ENCODE measurements at regions not wholly inside any gene's neighbourhood (a gene's known extent, or its start where the extent isn't known, plus 50 kb on each side); places are given as distances from the start of the nearest gene placed in this dataset.
"Not testable (repeated sequence)": the region's sequence is repeated elsewhere in the genome, so short reads cannot be mapped to it uniquely, and the experiment has no call there.

DNA sequence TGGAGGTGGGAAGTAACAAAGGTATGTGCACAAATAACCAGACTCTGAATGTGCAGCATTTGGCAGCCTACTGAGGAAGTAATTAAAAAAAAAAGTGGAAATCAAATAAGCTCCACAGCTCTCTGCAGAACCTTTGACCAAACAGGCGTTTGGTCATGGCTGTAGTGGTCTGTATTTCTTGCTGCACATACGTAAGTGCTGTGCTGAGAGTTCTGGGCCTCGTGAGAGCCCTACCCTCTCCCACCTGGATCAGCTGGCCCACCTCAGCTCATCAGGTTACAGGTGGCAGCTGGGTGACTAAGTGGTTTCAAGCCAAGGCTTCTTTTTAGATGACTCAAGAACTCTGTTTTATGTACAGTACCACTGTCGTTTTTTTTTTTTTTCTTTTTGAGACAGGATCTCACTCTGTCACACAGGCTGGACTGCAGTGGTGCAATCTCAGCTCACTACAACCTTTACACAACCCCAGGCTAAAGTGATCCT lies 178.2 kb upstream of the KLF6 start:
- no peak for DNase-seq

DNA sequence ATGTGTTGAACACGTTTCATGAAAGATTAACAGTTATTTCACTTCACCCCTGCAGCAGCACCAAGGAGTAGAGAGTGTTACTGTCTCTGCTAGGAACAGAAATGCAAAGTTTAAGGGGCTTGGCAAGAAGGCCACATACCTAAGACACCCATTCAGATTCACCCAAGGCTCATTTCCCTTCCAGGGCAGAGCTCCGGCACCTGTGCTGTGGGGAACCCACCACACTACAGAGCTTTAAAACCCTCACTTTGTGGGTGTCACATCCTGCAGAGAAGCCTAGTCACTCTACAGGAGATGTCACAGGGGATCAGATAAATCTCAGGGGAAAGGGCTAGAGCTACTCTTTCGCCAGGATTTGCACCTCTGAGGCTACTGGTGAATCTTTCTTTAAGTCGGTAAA lies 176.1 kb upstream of the KLF6 start:
- DNase-seq = no peak

DNA sequence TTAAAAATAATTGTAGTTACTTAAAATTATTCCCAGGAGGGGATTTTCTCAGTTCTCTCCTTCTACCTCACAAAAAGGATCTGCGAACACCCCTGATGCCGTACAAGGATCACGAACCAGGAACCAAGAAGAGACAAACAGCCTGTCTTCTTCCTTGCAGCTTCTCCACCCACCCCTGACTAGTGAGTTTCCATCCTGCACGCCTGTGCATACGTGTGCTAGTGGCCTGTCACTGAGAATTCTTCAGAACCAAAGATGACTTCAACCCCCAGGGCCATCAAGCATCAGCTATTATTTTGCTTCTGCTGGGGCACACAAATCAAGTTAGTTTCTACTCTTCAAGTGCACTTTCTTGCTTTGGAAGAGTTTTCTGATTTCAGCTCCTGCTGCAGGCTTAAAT lies 175.5 kb upstream of the KLF6 start:
- DNase-seq = no peak

DNA sequence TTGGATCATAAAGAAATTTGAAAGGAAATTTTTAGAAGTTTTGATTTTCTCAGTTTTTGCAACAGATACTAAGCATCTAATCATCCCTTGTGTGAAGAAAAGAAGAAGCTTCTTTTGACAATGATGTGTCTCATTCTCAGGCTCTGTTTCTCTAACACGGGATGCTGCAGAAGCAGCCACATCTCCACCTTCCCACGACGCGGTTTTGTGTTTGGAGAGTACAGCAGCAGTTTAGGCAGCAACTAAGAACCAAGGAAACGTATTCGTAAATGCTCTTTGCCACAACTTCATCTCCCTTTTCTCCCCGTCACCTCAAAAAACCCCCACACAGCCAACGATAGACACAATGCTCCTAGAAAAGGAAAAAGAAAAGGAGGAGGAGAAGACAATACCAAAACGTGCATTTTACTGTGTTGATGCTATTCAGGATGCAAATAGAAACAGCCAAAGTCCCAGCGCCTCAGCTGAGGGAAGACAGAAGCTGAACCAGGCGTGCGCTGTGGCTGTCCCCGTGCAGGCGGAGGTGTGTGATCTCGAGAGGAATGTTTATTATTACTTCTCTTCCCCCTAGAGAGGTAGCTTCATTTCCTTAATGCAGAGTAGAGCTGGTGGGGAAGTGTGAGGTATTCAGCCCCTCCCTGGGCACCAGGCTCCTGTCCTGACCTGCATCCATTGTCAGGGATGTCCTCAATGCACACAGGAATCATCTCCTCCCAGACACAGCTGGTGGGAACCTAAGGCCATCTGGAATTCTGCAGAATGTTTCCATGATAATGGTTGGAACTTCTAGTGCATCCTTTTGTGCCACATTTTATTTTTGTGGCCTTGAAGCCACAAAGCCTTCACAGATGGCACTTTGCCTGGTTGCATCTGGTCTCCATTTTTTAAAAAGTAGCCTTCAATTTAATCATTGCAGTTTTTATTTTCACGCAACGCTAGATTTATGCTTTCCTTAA lies 174.6 kb upstream of the KLF6 start:
- no peak for DNase-seq

DNA sequence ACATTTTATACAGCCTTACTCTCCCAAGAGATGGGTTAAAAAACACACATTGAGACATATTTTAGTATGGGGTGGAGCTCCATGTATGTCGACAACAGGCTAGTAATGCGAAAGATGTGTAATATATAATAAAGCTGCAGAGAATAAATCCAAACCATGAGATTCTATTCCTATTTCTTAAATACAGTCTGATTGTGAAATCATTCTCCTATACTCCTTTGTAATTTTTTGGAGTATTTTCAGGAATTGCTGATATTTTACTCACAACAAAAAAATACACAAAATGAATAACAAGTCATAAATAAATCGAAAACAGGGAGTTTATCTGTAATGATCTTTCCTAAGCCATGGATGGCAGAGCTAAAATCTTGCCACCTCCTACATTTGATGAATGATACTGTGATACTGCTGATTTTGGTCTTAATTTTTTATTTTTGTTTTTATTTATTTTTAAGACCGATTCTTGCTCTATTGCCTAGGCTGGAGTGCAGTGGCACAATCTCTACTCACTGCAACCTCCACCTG lies 173.5 kb upstream of the KLF6 start:
- no peak for DNase-seq

DNA sequence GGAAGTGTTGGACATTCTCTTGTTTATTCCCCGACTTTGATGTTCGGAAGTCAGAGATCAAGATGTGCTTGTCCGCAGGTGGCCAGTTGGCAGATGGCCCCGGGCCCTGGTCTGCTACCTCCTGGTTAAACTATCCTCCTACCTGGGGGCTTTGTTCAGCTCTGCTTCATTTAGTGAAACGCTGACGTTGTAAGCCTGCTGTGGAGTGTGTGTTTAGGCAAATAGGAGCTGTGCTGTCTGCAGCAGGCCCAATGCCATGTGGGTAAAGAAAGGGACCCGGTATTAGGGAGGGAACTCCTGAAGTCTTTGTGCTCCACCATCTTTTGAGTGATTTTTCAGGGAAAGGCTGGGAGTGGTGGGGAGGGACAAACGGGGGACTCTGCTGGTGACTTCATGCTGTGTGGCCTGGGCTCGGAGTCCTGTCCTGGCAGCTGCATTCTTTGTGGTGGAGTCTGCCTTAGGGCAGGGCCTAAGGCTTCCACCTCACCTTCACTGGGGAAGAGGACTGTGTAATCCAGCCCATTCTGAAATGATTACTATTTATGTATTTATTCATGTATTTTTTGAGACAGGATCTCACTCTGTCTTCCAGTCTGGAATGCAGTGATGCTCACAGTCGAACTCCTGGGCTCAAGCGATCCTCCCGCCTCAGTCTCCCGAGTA lies 171.1 kb upstream of the KLF6 start:
- DNase-seq = no peak

DNA sequence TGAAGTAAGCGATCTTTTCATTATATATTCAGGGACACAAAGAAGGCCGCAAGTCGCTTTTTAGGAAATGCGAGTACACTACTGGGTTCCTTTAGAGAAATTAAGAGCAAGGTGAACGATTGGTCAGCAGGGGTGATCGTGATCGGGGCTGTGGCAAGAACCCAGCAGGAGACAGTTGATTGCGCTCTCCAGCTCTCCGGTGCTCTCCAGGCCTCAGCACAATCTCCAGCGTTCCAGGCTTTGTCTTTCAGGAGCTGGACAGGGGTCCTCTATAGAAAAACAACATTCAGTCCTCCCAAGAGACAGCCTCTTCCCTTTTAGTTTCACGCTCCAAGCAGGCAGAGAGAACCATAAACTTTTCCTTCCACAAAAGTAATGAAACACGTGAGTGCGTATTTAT lies 170.5 kb upstream of the KLF6 start:
- DNase-seq = no peak

DNA sequence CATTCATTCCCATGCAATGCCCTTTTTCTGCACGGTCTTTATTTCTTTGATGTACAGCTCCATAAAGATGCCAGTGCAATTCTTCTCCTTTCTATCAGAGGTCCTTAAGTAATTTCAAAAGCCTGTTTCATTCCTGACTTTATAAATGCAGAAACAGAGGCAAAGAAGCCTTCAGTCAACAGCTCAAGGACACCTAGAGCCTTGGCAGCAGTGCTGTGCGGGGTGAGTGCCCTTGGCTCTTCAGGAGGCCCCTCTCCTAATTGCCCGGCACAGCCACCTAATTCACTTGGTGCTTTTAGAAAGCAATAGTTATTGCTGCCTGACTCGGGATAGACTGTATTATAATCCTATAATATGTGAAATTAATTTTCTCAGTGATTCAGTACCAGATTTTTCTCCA lies 169.6 kb upstream of the KLF6 start:
- no peak for DNase-seq

DNA sequence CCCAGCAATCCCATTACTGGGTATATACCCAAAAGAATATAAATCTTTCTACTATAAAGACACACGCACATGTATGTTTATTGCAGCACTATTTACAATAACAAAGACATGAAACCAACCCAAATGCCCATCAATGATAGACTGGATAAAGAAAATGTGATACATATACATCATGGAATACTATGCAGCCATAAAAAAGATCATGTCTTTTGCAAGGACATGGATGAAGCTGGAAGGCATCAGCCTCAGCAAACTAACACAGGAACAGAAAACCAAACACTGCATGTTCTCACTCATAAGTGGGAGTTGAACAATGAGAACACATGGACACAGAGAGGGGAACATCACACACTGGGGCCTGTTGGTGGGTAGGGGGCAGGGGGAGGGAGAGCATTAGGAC lies 169.0 kb upstream of the KLF6 start:
- not testable (repeated sequence) for DNase-seq

DNA sequence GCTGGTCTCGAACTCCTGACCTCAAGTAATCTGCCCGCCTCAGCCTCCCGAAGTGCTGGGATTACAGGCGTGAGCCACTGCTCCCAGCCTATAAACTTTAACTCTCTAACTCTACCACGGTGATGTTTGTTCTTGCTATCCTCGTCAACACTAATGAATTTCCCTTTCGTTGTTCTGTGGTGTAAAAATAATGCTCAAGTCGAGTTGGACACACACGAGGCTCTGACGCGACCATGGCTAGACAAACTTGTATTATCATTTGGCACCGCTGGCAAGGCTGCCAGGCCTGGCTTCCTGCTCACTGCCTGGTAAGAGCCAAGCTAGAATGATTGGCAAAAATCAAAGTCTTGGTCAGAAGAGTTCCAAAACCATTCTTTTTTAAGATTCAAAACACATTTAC lies 167.0 kb upstream of the KLF6 start:
- DNase-seq = no peak

DNA sequence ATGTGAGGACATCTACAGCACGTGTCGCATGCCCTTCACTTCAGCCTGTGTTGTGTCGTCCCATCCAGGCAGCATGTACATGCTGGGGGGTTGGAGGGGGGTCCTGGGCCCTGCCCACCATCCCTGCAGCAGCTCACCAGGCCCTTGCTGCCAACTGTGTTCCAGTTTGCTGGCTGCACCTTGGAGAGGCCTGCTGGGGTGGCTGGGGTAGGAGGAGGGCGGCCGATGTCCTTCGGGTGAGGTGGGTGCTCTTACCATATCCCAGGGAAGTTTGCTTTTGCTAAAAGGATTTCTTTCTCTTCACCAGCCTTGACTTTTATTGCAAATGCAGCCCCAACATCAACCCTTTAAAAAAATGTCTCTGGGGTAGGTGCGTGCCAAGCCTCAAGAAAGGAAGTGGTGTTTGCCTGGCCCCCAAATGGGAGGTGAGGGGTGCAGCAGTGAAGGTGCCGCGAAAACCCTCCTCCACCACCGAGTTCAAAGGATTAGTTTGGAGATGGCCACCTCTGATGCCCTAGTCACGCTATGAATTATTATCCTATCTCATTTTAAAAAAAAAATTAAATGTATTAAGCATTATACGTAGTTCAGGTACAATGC lies 165.8 kb upstream of the KLF6 start:
- DNase-seq = no peak

DNA sequence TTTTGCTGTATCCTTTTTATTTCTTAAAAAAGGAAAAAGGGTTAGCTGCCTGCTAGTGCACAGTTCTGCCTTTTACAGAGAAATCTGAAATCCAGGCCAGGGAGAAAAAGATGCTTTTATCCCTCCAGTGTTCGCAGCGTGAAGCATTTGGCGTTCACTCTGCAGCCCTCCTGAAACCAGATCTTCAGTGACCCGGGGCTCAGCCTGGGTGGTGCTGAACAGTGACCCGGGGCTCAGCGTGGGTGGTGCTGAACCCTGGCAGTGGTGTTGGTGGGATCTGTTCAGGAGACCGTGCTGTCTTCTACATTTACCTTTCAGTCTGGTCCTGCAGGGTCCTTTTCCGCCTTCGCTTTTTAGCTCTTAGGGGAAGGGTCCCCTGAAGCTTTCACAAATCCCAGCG lies 164.7 kb upstream of the KLF6 start:
- no peak for DNase-seq

DNA sequence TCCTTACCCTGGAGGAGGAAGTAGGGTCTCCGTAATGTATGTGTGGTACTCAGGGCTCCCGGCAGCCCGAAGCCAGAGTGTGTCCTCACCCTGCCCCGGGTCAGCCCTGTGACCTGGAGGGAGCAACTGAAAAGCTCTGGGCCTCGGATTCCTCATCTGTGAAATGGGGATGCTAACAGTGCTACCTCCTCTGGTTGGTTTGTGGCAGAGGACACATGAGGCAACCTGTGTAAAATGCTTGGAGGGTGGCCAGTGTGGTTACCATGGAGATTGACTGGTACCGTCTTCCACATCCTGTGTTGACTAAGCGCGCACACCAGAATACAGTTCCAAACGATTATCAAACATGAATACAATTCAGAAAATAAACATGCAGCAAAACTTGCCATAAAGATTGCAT lies 163.8 kb upstream of the KLF6 start:
- no peak for DNase-seq

DNA sequence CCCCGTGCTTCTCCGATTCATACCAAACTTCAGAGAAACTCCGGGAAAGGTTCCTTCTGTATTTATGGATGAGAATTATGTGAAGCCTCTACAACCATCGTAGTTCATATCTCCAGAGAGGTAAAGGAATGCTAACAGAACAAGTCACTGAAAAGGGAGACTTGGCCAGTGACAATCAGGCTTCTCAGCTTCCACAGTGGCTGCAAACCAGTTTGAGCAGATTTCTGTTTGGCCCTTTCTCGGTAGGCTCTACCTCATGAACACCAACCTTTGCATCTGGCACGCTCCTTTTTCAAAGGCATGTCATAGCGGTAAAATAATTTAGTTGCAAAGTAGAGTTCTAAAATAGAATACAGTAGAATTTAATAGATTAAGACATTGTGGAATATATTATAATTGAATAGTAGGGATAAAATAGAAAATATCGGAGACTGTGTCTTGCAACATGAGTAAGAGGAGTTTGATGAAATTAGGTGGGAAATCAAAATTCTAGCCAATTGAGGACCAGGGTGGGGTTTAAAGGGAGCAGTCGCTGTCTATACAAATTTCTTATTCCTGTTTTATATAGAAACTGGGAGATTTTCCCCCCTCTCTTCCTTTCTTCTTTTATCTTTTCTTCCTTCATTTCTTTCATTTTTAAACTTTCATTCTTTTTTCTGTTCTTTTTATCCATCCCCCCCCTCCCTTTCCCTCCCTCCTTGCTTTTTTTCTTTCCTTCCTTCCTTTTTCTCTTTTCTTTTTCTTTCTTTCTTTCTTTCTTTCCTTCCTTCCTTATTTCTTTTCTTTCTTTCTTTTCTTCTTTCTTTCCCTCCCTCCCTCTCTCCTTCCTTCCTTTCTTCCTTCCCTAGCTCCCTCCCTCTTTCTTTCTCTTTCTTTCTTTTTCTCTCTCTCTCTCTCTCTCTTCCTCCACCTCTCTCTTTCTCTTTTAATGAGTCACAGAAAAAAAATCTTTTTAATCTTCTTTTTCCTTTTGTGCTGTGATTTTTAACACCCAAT lies 161.5 kb upstream of the KLF6 start:
- no peak for DNase-seq

DNA sequence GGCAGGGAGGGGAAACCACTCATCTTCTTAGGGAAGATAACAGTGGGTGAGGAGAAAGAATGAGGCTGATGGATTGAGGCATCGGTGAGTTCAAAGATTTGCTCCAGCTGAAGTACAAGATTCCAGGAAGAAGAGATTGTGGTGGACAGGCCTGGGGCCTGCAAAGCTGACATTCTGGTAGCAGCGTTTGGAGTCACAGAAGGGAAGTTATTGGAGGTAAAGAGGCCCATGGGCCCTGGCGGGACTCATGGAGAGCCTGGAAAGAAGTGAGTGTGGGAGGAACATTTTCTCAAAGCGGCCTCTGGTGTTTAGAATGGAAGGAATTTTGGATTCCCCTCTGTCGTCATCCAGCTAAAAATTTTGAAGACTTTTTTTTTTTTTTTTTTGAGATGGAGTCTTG lies 160.0 kb upstream of the KLF6 start:
- DNase-seq = no peak

DNA sequence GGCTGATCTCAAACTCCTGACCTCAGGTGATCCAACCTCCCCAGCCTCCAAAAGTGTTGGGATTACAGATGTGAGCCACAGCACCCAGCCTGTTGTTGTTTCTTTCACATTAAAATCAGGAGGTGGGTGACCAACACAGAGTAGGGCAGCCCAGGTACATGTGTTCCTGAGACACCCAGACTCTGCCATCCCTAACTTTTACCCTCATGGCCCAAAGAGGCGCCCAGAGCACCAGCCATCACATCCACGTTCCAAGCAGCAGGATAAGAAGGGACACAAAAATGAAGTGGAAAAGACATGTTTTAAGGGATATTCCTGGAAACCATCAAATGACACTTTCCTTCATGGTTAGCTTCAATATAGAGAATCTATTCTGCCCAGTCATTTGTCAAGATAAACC lies 159.6 kb upstream of the KLF6 start:
- no peak for DNase-seq

DNA sequence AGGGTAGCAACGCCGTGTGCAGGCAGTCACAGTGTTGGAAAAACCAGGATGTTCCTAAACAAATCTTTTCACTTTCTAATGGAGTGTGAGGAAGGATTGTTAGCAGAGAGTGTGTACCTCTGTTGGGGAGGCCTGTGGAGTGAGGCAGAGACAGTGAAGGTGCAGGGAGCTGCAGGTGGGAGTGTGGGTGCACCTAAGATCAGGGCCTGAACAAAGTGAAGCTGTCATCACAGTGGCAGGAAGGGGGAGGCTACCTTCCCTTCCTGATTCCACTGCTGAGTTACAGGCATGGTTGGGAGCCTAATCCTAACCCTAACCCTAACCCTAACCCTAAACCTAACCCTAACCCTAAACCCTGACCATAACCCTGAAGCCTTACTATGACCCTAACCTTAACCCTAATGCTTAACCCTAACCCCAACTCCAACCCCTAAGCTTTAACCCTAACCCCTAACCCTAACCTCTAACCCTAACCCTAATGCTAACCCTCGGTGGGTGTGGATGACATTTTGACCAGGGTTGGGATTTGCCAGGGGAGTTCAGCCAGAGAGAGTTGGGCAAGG lies 158.8 kb upstream of the KLF6 start:
- no peak for DNase-seq

DNA sequence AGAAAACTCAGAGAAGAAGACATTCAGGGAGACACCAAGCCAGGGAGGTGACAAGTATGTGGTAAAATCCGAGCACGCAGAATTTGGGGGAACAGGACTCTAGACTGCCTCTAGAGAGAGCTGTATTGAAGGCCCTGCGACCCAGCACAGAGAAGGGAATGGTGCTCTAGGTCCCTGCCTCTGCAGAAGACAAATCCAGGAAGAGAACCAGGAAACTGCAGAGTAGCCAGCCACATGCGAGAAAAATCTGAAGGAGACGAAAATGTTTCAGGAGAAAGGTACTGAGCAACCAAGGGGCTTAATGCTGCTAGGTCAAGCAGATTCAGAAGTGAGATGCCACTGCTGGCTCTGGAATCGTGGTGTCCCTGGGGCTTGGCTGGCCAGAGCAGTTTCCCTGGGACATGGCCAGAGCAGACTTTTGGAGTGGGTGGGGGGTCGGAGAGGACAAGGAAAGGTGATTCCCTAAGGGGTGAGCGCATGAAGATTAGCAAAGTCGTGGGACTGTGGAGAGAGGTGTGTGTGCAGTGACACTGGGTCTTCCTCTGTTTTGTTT lies 158.0 kb upstream of the KLF6 start:
- DNase-seq = no peak

DNA sequence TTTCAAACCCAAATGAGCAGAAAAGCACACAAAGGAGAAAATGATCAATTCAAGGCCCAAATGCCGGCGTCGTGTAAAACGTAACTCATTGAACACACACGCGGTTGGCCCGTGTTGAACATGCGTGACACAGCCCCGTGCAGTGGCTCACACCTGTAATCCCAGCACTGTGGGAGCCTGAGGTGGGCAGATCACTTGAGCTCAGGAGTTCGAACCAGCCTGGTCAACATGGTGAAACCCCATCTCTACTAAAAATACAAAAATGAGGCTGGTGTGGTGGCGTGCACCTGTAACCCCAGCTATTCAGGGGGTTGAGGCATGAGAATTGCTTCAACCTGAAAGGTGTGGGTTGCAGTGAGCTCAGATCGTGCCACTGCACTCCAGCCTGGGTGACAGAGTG lies 156.7 kb upstream of the KLF6 start:
- DNase-seq = no peak

DNA sequence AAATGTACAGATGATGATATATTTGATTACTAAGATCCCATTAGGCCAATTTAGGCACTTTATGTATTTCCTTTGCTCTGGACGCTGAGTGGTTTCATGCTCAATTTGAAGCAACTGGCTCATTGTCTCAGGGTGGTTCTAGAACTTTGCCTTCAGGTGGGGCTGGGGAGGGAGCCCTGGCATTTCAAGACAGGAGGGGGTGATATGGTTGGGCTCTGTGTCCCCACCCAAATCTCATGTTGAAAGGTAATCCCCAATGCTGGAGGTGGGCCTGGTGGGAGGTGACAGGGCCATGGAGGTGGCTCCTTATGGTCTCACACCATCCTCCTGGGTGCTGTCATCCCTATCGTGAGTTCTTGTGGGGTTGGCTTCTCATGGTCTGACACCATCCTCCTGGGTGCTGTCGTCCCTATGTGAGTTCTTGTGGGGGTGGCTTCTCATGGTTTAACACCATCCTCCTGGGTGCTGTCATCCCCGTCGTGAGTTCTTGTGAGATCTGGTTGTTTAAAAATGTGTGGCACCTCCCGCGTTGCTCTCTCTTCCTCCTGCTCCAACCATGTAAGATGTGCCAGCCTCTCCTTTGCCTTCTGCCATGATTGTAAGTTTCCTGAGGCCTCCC lies 151.5 kb upstream of the KLF6 start:
- DNase-seq = no peak

DNA sequence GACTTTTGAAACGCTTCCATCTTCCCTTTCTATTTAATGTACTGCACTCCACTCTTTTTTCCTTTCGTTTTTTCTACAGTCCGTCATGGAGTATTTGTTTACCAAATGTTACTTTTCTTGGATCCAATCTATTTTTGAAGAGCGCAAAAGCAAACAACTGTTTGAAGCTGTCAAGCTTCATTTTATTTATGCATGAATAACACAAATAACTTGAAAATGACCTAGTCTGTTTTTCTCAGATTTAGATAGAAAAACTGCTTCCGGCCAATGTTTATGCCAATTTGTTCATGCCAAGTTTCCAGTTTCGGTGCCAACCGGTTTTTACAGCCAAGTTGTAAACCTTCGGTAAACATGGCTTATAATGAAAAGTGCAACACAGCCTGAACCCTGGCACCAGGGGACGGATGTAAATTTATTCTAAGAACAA lies 150.9 kb upstream of the KLF6 start:
- no peak for DNase-seq

All from NCI-H2171 (cell line).